ENCODE measurements at regions not wholly inside any gene's neighbourhood (a gene's known extent, or its start where the extent isn't known, plus 50 kb on each side); places are given as distances from the start of the nearest gene placed in this dataset.
A peak's percentile ranks its signal among the peaks of the same experiment; 100 is the strongest.

DNA sequence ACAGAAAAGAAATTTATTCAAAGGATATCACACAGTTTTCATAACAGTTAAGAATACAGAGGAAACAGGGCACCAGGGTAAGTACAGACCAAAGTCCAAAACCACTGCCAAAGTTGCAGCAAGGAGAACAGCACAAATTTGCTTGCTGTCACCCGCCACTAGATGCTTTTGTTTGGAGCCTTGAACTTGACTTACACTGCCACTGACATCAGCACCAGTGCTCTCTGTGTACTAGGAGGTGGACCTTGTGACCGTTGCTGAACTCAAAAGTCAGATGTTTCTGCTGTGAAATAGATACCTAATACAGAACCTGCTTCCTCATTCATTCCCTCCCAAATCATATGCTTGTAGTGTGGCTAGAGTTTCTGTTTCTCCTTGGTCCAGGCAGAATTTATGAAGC is 578.3 kb upstream of the TMEFF2 start (continued):
- TF ChIP-seq EZH2 (conservative IDR thresholded peaks at IDR 0.05; ENCODE audit: low read depth, low read length), result no peak
- no peak for TF ChIP-seq GLI4 (CRISPR knock-in tag; IDR thresholded peaks at IDR 0.05; ENCODE audit: borderline replicate concordance)
- TF ChIP-seq MED1 (CRISPR knock-in tag; IDR thresholded peaks at IDR 0.05), result 0 out of 2 replicates have a peak, but pooled peaks have one; percentile 17
- TF ChIP-seq FOXK1 (CRISPR knock-in tag; IDR thresholded peaks at IDR 0.05; ENCODE audit: borderline replicate concordance, low read depth), result peak; percentile 82; the same call in 1 of the 2 replicates
- TF ChIP-seq ZNF703 (CRISPR knock-in tag; IDR thresholded peaks at IDR 0.05; ENCODE audit: borderline replicate concordance), result no peak
- peak; percentile 44; the same call in 1 of the 2 replicates for TF ChIP-seq HOXA3 (CRISPR knock-in tag; IDR thresholded peaks at IDR 0.05)
- no peak for TF ChIP-seq ZNF878 (CRISPR knock-in tag; IDR thresholded peaks at IDR 0.05)
- peak; percentile 39; the same call in 1 of the 2 replicates for TF ChIP-seq GFI1 (CRISPR knock-in tag; IDR thresholded peaks at IDR 0.05; ENCODE audit: borderline replicate concordance)
- TF ChIP-seq TBL1XR1 (IDR thresholded peaks at IDR 0.05; ENCODE audit: borderline replicate concordance, low read length, partially characterized antibody), result peak; percentile 98
- TF ChIP-seq, protein P1, sequence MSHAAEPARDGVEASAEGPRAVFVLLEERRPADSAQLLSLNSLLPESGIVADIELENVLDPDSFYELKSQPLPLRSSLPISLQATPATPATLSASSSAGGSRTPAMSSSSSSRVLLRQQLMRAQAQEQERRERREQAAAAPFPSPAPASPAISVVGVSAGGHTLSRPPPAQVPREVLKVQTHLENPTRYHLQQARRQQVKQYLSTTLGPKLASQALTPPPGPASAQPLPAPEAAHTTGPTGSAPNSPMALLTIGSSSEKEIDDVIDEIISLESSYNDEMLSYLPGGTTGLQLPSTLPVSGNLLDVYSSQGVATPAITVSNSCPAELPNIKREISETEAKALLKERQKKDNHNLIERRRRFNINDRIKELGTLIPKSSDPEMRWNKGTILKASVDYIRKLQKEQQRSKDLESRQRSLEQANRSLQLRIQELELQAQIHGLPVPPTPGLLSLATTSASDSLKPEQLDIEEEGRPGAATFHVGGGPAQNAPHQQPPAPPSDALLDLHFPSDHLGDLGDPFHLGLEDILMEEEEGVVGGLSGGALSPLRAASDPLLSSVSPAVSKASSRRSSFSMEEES (CRISPR knock-in tag; IDR thresholded peaks at IDR 0.05), result 0 out of 2 replicates have a peak, but pooled peaks have one; percentile 62
- peak; percentile 62; the same call in 1 of the 2 replicates for TF ChIP-seq SOX5 (CRISPR knock-in tag; IDR thresholded peaks at IDR 0.05; ENCODE audit: borderline replicate concordance)
- TF ChIP-seq SKI (IDR thresholded peaks at IDR 0.05; ENCODE audit: partially characterized antibody), result peak; percentile 98
- TF ChIP-seq ZBTB8A (CRISPR knock-in tag; IDR thresholded peaks at IDR 0.05; ENCODE audit: borderline replicate concordance, low read depth), result no peak
- peak; percentile 68 for TF ChIP-seq HNF4G (IDR thresholded peaks at IDR 0.05; ENCODE audit: borderline replicate concordance, low read depth, low read length)
- TF ChIP-seq HNF4G (CRISPR knock-in tag; IDR thresholded peaks at IDR 0.05; ENCODE audit: borderline replicate concordance, low read depth), result peak; percentile 57; the same call in 1 of the 2 replicates
- TF ChIP-seq MIXL1 (CRISPR knock-in tag; IDR thresholded peaks at IDR 0.05), result peak; percentile 18; the same call in 1 of the 2 replicates
- no peak for TF ChIP-seq ZKSCAN8 (CRISPR knock-in tag; IDR thresholded peaks at IDR 0.05; ENCODE audit: borderline replicate concordance)
- TF ChIP-seq, protein P2, sequence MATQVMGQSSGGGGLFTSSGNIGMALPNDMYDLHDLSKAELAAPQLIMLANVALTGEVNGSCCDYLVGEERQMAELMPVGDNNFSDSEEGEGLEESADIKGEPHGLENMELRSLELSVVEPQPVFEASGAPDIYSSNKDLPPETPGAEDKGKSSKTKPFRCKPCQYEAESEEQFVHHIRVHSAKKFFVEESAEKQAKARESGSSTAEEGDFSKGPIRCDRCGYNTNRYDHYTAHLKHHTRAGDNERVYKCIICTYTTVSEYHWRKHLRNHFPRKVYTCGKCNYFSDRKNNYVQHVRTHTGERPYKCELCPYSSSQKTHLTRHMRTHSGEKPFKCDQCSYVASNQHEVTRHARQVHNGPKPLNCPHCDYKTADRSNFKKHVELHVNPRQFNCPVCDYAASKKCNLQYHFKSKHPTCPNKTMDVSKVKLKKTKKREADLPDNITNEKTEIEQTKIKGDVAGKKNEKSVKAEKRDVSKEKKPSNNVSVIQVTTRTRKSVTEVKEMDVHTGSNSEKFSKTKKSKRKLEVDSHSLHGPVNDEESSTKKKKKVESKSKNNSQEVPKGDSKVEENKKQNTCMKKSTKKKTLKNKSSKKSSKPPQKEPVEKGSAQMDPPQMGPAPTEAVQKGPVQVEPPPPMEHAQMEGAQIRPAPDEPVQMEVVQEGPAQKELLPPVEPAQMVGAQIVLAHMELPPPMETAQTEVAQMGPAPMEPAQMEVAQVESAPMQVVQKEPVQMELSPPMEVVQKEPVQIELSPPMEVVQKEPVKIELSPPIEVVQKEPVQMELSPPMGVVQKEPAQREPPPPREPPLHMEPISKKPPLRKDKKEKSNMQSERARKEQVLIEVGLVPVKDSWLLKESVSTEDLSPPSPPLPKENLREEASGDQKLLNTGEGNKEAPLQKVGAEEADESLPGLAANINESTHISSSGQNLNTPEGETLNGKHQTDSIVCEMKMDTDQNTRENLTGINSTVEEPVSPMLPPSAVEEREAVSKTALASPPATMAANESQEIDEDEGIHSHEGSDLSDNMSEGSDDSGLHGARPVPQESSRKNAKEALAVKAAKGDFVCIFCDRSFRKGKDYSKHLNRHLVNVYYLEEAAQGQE (IDR thresholded peaks at IDR 0.05; ENCODE audit: borderline replicate concordance in 1 of 2, low read depth in 1 of 2, low read length in 2 of 2), result no peak; a peak in 1 of 4 replicates
- TF ChIP-seq FOXA1 (IDR thresholded peaks at IDR 0.05), result no peak
- peak; percentile 51; the same call in 1 of the 2 replicates for TF ChIP-seq FOXA1 (CRISPR knock-in tag; IDR thresholded peaks at IDR 0.05)
- no peak for TF ChIP-seq ZNF7 (CRISPR knock-in tag; IDR thresholded peaks at IDR 0.05)
- no peak for TF ChIP-seq ZNF572 (CRISPR knock-in tag; IDR thresholded peaks at IDR 0.05)
- TF ChIP-seq, protein P3, sequence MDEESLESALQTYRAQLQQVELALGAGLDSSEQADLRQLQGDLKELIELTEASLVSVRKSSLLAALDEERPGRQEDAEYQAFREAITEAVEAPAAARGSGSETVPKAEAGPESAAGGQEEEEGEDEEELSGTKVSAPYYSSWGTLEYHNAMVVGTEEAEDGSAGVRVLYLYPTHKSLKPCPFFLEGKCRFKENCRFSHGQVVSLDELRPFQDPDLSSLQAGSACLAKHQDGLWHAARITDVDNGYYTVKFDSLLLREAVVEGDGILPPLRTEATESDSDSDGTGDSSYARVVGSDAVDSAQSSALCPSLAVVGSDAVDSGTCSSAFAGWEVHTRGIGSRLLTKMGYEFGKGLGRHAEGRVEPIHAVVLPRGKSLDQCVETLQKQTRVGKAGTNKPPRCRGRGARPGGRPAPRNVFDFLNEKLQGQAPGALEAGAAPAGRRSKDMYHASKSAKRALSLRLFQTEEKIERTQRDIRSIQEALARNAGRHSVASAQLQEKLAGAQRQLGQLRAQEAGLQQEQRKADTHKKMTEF (CRISPR knock-in tag; IDR thresholded peaks at IDR 0.05), result 0 out of 2 replicates have a peak, but pooled peaks have one; percentile 48
- TF ChIP-seq, protein P4, sequence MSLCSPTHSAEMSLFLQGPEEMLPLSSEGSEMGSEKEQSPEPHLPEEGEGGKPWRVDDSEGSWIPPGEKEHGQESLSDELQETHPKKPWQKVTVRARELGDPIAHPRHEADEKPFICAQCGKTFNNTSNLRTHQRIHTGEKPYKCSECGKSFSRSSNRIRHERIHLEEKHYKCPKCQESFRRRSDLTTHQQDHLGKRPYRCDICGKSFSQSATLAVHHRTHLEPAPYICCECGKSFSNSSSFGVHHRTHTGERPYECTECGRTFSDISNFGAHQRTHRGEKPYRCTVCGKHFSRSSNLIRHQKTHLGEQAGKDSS (CRISPR knock-in tag; IDR thresholded peaks at IDR 0.05; ENCODE audit: borderline replicate concordance, low read depth), result peak; percentile 71; the same call in 1 of the 2 replicates
- peak; percentile 37; the same call in 1 of the 2 replicates for TF ChIP-seq SAP130 (CRISPR knock-in tag; IDR thresholded peaks at IDR 0.05; ENCODE audit: low read depth)
